Epithelial cell of proximal tubule (primary cell): ENCODE measurements at regions not wholly inside any gene's neighbourhood (a gene's known extent, or its start where the extent isn't known, plus 50 kb on each side); places are given as distances from the start of the nearest gene placed in this dataset.

Source experiments
- DNase-seq: peaks from one replicate; pipeline ENCODE4 v3.0.0-alpha.2; 2011; ENCODE audit warnings: low read depth
- H3K4me3 ChIP-seq: 2 replicates; pipeline ENCODE4 v1.5.1; 2011; ENCODE audit warnings: low read depth, mild to moderate bottlenecking, low read length
- CTCF ChIP-seq: conservative IDR thresholded peaks from 2 replicates; pipeline ENCODE4 v1.5.1; 2012; ENCODE audit warnings: low read depth, mild to moderate bottlenecking, low read length

GRCh38 chr16:85562093-85562786, 50.9 kb upstream of the GSE1 start:
- no peak for TF ChIP-seq CTCF
- DNase-seq = no peak
- no peak overlapping the region for H3K4me3 ChIP-seq

GRCh38 chr16:85563034-85563433, 50.1 kb upstream of the GSE1 start:
- no peak for TF ChIP-seq CTCF
- H3K4me3 ChIP-seq = peak overlapping the region; percentile 39
- DNase-seq = no peak
